ENCODE measurements at regions not wholly inside any gene's neighbourhood (a gene's known extent, or its start where the extent isn't known, plus 50 kb on each side); places are given as distances from the start of the nearest gene placed in this dataset.

- 52 to 88% (median 77%) methylated on average over 4 of the region's 4 CpGs for WGBS, 5 donors
- no peaks in the 10 kb centered on the region for H3K27me3 ChIP-seq (replicated peaks in 1 of 7)
- DNase-seq, result no peak
- no peaks in the 10 kb centered on the region for H3K9me3 ChIP-seq
- no peak overlapping the region for H3K4me3 ChIP-seq
- no peaks in the 10 kb centered on the region for H3K36me3 ChIP-seq
- TF ChIP-seq POLR2A (IDR thresholded peaks at IDR 0.05) (no peak), CTCF (IDR thresholded peaks at IDR 0.05 in 8 of 11, conservative IDR thresholded peaks at IDR 0.05 in 3 of 11) (no peak), POLR2AphosphoS5 (IDR thresholded peaks at IDR 0.05) (no peak)
- intact Hi-C loops (cut with DNase I; ENCODE audit: low total_unique reads), result loop anchor here (5.0 kb wide), 1 partner anchor 275 kb away; no protein-coding TSS in a partner anchor
- H3K4me1 ChIP-seq, result no peaks in the 10 kb centered on the region
- no peak overlapping the region for H3K27ac ChIP-seq
Observed at GRCh38 chrX:74132280-74132679, 171.7 kb upstream of the ZCCHC13 start.

GRCh38 chrX:74119016-74119910 is 184.7 kb upstream of the ZCCHC13 start:
- no peak overlapping the region for H3K27ac ChIP-seq
- no peaks in the 10 kb centered on the region for H3K4me1 ChIP-seq
- TF ChIP-seq POLR2AphosphoS5 (IDR thresholded peaks at IDR 0.05) (no peak), CTCF (IDR thresholded peaks at IDR 0.05 in 8 of 11, conservative IDR thresholded peaks at IDR 0.05 in 3 of 11) (no peak), POLR2A (IDR thresholded peaks at IDR 0.05) (no peak)
- DNase-seq, result no peak
- H3K4me3 ChIP-seq, result no peak overlapping the region
- H3K27me3 ChIP-seq (replicated peaks in 1 of 7), result no peaks in the 10 kb centered on the region
- peaks cover 0 to 19% (median 8%) of the 10 kb centered on the region in 8 donors for H3K9me3 ChIP-seq
- peaks cover 0 to 23% (median 0%) of the 10 kb centered on the region in 6 donors for H3K36me3 ChIP-seq
- WGBS, 5 donors, result 57 to 83% (median 68%) methylated on average over 6 of the region's 6 CpGs
- intact Hi-C loops (cut with DNase I; ENCODE audit: low total_unique reads), result no loop called here

GRCh38 chrX:74117962-74118902 is 185.7 kb upstream of the ZCCHC13 start:
- Histone ChIP-seq H3K36me3 (peaks cover 0 to 19% (median 0%) of the 10 kb centered on the region in 6 donors), H3K4me3 (no peak overlapping the region), H3K9me3 (peaks cover 0 to 19% (median 8%) of the 10 kb centered on the region in 8 donors), H3K27ac (no peak overlapping the region), H3K4me1 (no peaks in the 10 kb centered on the region), H3K27me3 (replicated peaks in 1 of 7) (no peaks in the 10 kb centered on the region)
- WGBS, 5 donors, result 66 to 91% (median 77%) methylated on average over 4 to 10 of the region's 10 CpGs
- intact Hi-C loops (cut with DNase I; ENCODE audit: low total_unique reads), result no loop called here
- TF ChIP-seq POLR2A (IDR thresholded peaks at IDR 0.05), result no peak
- TF ChIP-seq CTCF (IDR thresholded peaks at IDR 0.05 in 8 of 11, conservative IDR thresholded peaks at IDR 0.05 in 3 of 11), result no peak
- no peak for TF ChIP-seq POLR2AphosphoS5 (IDR thresholded peaks at IDR 0.05)
- no peak for DNase-seq
